Activated B cell treated with CpG ODN at 0.5 μM for 24 hours (primary cell): ENCODE measurements at regions not wholly inside any gene's neighbourhood (a gene's known extent, or its start where the extent isn't known, plus 50 kb on each side); places are given as distances from the start of the nearest gene placed in this dataset.

Source experiments
- ATAC-seq: fragments of 200-7000 bp; cut with Tn5 transposase; one replicate; pipeline ENCODE4 v1.10.0; 2021; ENCODE audit warnings: low read depth, mild to moderate bottlenecking, moderate library complexity
- CTCF ChIA-PET: fragments of 350-600 bp; sonication (Branson Sonifier 250); formaldehyde crosslinking; loops from one replicate; lab custom pipeline; 2021; ENCODE audit warnings: antibody characterized with exemption; lab: Charles Lee
- POLR2A ChIA-PET: fragments of 350-600 bp; sonication (Branson Sonifier 250); formaldehyde crosslinking; loops from one replicate; lab custom pipeline; 2021; ENCODE audit warnings: antibody characterized with exemption; lab: Charles Lee
- DNase-seq: peaks from one replicate; pipeline ENCODE4 v3.0.0; 2022
- H3K27ac Mint-ChIP-seq: one replicate; pipeline ENCODE4 v1.8.0; 2020; ENCODE audit warnings: mixed read lengths
- H3K27me3 Mint-ChIP-seq: one replicate; pipeline ENCODE4 v1.8.0; 2021; ENCODE audit warnings: mixed read lengths
- H3K36me3 Mint-ChIP-seq: one replicate; pipeline ENCODE4 v1.8.0; 2021; ENCODE audit warnings: low read depth, mixed read lengths
- H3K4me1 Mint-ChIP-seq: one replicate; pipeline ENCODE4 v1.8.0; 2021; ENCODE audit warnings: mixed read lengths
- H3K4me3 Mint-ChIP-seq: one replicate; pipeline ENCODE4 v1.8.0; 2020; ENCODE audit warnings: mild to moderate bottlenecking, mixed read lengths
- H3K9me3 Mint-ChIP-seq: one replicate; pipeline ENCODE4 v1.8.0; 2020; ENCODE audit warnings: mixed read lengths
- CTCF ChIP-seq: fragments of 200-600 bp; IDR thresholded peaks from one replicate; pipeline ENCODE4 v1.8.0; 2022; ENCODE audit warnings: antibody characterized with exemption, mild to moderate bottlenecking
- intact Hi-C: fragments of 100-400 bp; cut with micrococcal nuclease; formaldehyde crosslinking; loops from one replicate; pipeline ENCODE4 v1.15.1; 2024

- intact Hi-C loops: no loop called here
- ATAC-seq: no peak
- no peak for DNase-seq
- POLR2A ChIA-PET: no interaction called here
- CTCF ChIA-PET: no interaction called here
- no peak for TF ChIP-seq CTCF
- H3K27me3 Mint-ChIP-seq: no peaks in the 10 kb centered on the region
- H3K9me3 Mint-ChIP-seq: no peaks in the 10 kb centered on the region
- no peak overlapping the region for H3K27ac Mint-ChIP-seq
- H3K4me3 Mint-ChIP-seq: no peak overlapping the region
- H3K4me1 Mint-ChIP-seq: no peaks in the 10 kb centered on the region
- no peaks in the 10 kb centered on the region for H3K36me3 Mint-ChIP-seq
Measured at GRCh38 chr6:98670045-98670746, 164.2 kb upstream of the POU3F2 start.

- H3K27ac Mint-ChIP-seq: no peak overlapping the region
- H3K4me1 Mint-ChIP-seq: no peaks in the 10 kb centered on the region
- no peaks in the 10 kb centered on the region for H3K9me3 Mint-ChIP-seq
- DNase-seq (no peak), ATAC-seq (no peak)
- TF ChIP-seq CTCF: no peak
- no peaks in the 10 kb centered on the region for H3K27me3 Mint-ChIP-seq
- H3K36me3 Mint-ChIP-seq: no peaks in the 10 kb centered on the region
- H3K4me3 Mint-ChIP-seq: no peak overlapping the region
- intact Hi-C loops: no loop called here
- CTCF ChIA-PET: no interaction called here
- POLR2A ChIA-PET: no interaction called here
Measured at GRCh38 chr6:98672681-98673475, 161.5 kb upstream of the POU3F2 start.

GRCh38 chr6:98678481-98678880 lies 155.9 kb upstream of the POU3F2 start:
- no peaks in the 10 kb centered on the region for H3K9me3 Mint-ChIP-seq
- no peaks in the 10 kb centered on the region for H3K4me1 Mint-ChIP-seq
- no peak for TF ChIP-seq CTCF
- ChIA-PET POLR2A (no interaction called here), CTCF (no interaction called here)
- no peak overlapping the region for H3K4me3 Mint-ChIP-seq
- no peak for ATAC-seq
- intact Hi-C loops: no loop called here
- H3K27ac Mint-ChIP-seq: no peak overlapping the region
- no peaks in the 10 kb centered on the region for H3K36me3 Mint-ChIP-seq
- no peak for DNase-seq
- no peaks in the 10 kb centered on the region for H3K27me3 Mint-ChIP-seq

GRCh38 chr6:98686008-98686601 lies 148.3 kb upstream of the POU3F2 start:
- no peak overlapping the region for H3K4me3 Mint-ChIP-seq
- no peak for TF ChIP-seq CTCF

GRCh38 chr6:98687752-98688151 lies 146.6 kb upstream of the POU3F2 start:
- no peak overlapping the region for H3K4me3 Mint-ChIP-seq
- no peak for ATAC-seq
- no peaks in the 10 kb centered on the region for H3K9me3 Mint-ChIP-seq
- H3K27me3 Mint-ChIP-seq: no peaks in the 10 kb centered on the region
- H3K27ac Mint-ChIP-seq: no peak overlapping the region
- intact Hi-C loops: no loop called here
- no peaks in the 10 kb centered on the region for H3K4me1 Mint-ChIP-seq
- no peaks in the 10 kb centered on the region for H3K36me3 Mint-ChIP-seq
- no peak for TF ChIP-seq CTCF
- POLR2A ChIA-PET: no interaction called here
- no peak for DNase-seq
- CTCF ChIA-PET: no interaction called here

More at GRCh38 chr6:98686008-98686601, 148.3 kb upstream of the POU3F2 start:
- ChIA-PET CTCF (no interaction called here), POLR2A (no interaction called here)
- no peaks in the 10 kb centered on the region for H3K27me3 Mint-ChIP-seq
- ATAC-seq: no peak
- intact Hi-C loops: no loop called here
- DNase-seq: no peak
- no peaks in the 10 kb centered on the region for H3K9me3 Mint-ChIP-seq
- H3K4me1 Mint-ChIP-seq: no peaks in the 10 kb centered on the region
- H3K27ac Mint-ChIP-seq: no peak overlapping the region
- H3K36me3 Mint-ChIP-seq: no peaks in the 10 kb centered on the region
